HG02852 (cell line): ENCODE measurements at regions not wholly inside any gene's neighbourhood (a gene's known extent, or its start where the extent isn't known, plus 50 kb on each side); places are given as distances from the start of the nearest gene placed in this dataset.

Experiments
- ATAC-seq: cut with Tn5 transposase; IDR thresholded peaks from one replicate; pipeline ENCODE4 v1.9.1; 2021; ENCODE audit warnings: mild to moderate bottlenecking, moderate library complexity; ENCODE audit not compliant: unreplicated experiment

- no peak for ATAC-seq
These were observed 187.8 kb upstream of the DDI1 start for GRCh38 chr11:103848686-103849085.

GRCh38 chr11:103849366-103849765, 187.1 kb upstream of the DDI1 start:
- no peak for ATAC-seq

- no peak for ATAC-seq
These were observed 185.8 kb upstream of the DDI1 start for GRCh38 chr11:103850419-103851165.

- ATAC-seq = no peak
These were observed 185.2 kb upstream of the DDI1 start for GRCh38 chr11:103851166-103851651.
